PC-3 (cell line): ENCODE measurements at regions not wholly inside any gene's neighbourhood (a gene's known extent, or its start where the extent isn't known, plus 50 kb on each side); places are given as distances from the start of the nearest gene placed in this dataset.

Source experiments
- ATAC-seq: fragments of 200-7000 bp; cut with Tn5 transposase; 2 replicates; pipeline ENCODE4 v1.9.1; 2020; ENCODE audit warnings: mild to moderate bottlenecking, moderate library complexity
- BruUV-seq: library from RNA; stranded (reverse); fragments of 400-500 nt; replicated peaks from 2 replicates; lab custom pipeline; 2021; lab: Mats Ljungman, UMichigan
- CTCF ChIA-PET: fragments of 300-600 bp; sonication (Branson Sonifier 250); formaldehyde crosslinking; loops from one replicate; lab custom pipeline; 2022; ENCODE audit warnings: antibody characterized with exemption; lab: Charles Lee
- POLR2A ChIA-PET: fragments of 300-600 bp; sonication (Branson Sonifier 250); formaldehyde crosslinking; loops from one replicate; lab custom pipeline; 2022; ENCODE audit warnings: antibody characterized with exemption; ENCODE audit not compliant: unreplicated experiment; lab: Charles Lee
- DNase-seq: peaks from one replicate; pipeline ENCODE4 v3.0.0-alpha.2; 2015
- H2AFZ ChIP-seq: fragments of 300-600 bp; sonication (generic); 2 replicates; pipeline ENCODE4 v1.6.0; 2016; ENCODE audit warnings: antibody characterized with exemption, low read length
- H3F3A ChIP-seq: fragments of 300-600 bp; sonication (generic); one replicate; pipeline ENCODE4 v1.6.0; 2017; ENCODE audit warnings: antibody characterized with exemption, low read length, control low read depth, mild to moderate bottlenecking; ENCODE audit not compliant: unreplicated experiment
- H3K27ac ChIP-seq: fragments of 300-600 bp; sonication (generic); 2 replicates; pipeline ENCODE4 v1.5.1; 2016; ENCODE audit warnings: mild to moderate bottlenecking, low read length
- H3K27me3 ChIP-seq: fragments of 300-600 bp; sonication (generic); 2 replicates; pipeline ENCODE4 v1.6.1; 2016; ENCODE audit warnings: low read length, mixed read lengths
- H3K36me3 ChIP-seq: fragments of 300-600 bp; sonication (generic); 2 replicates; pipeline ENCODE4 v1.6.1; 2016; ENCODE audit warnings: low read depth, mixed run types, low read length, mixed read lengths
- H3K4me1 ChIP-seq: fragments of 300-600 bp; sonication (generic); 2 replicates; pipeline ENCODE4 v1.5.1; 2016; ENCODE audit warnings: low read length; ENCODE audit not compliant: insufficient read depth
- H3K4me2 ChIP-seq: fragments of 300-600 bp; sonication (generic); 2 replicates; pipeline ENCODE4 v1.6.0; 2016; ENCODE audit warnings: low read length
- H3K4me3 ChIP-seq: fragments of 300-600 bp; sonication (generic); 2 replicates; pipeline ENCODE4 v1.5.1; 2016; ENCODE audit warnings: mild to moderate bottlenecking, low read length, mixed read lengths
- H3K79me2 ChIP-seq: fragments of 300-600 bp; sonication (generic); 2 replicates; pipeline ENCODE4 v1.6.1; 2017; ENCODE audit warnings: low read length, mixed read lengths
- H3K9ac ChIP-seq: fragments of 300-600 bp; sonication (generic); 2 replicates; pipeline ENCODE4 v1.6.0; 2016; ENCODE audit warnings: mild to moderate bottlenecking, low read length
- H3K9me2 ChIP-seq: fragments of 300-600 bp; sonication (generic); replicated peaks from 2 replicates; pipeline ENCODE4 v1.6.1; 2016; ENCODE audit warnings: mixed run types, low read length, mixed read lengths
- H3K9me3 ChIP-seq: fragments of 300-600 bp; sonication (generic); 2 replicates; pipeline ENCODE4 v1.6.1; 2016; ENCODE audit warnings: low read length, mixed read lengths
- H4K20me1 ChIP-seq: fragments of 300-600 bp; sonication (generic); 2 replicates; pipeline ENCODE4 v1.6.1; 2016; ENCODE audit warnings: low read length, mixed read lengths
- CTCF ChIP-seq: fragments of 300-600 bp; sonication (generic); conservative IDR thresholded peaks from 2 replicates; pipeline ENCODE4 v1.5.1; 2017; ENCODE audit warnings: antibody characterized with exemption, low read depth, mild to moderate bottlenecking, low read length
- EZH2 ChIP-seq: fragments of 300-600 bp; sonication (generic); IDR thresholded peaks from one replicate; pipeline ENCODE4 v1.6.1; 2017; ENCODE audit warnings: antibody characterized with exemption, mild to moderate bottlenecking, low read length; ENCODE audit not compliant: unreplicated experiment
- EZH2phosphoT487 ChIP-seq: fragments of 300-600 bp; sonication (generic); IDR thresholded peaks from 2 replicates; pipeline ENCODE4 v1.6.1; 2018; ENCODE audit warnings: mild to moderate bottlenecking, antibody characterized with exemption, low read length, borderline replicate concordance
- intact Hi-C: fragments of 100-400 bp; cut with micrococcal nuclease; formaldehyde crosslinking; loops from 2 replicates; pipeline ENCODE4 v1.9.0; 2023

GRCh38 chr11:116582571-116582970 lies 190.2 kb downstream of the BUD13 start:
- H3K4me3 ChIP-seq, result no peak overlapping the region
- POLR2A ChIA-PET, result no interaction called here
- no peaks in the 10 kb centered on the region for H3K4me1 ChIP-seq
- H3K4me2 ChIP-seq, result no peak overlapping the region
- BruUV-seq, result no TSS peak
- no peaks in the 10 kb centered on the region for H3K9me3 ChIP-seq
- H2AFZ ChIP-seq, result no peak overlapping the region
- DNase-seq, result no peak
- no peaks in the 10 kb centered on the region for H3K36me3 ChIP-seq
- H3K9me2 ChIP-seq, result no peaks in the 10 kb centered on the region
- CTCF ChIA-PET, result no interaction called here
- intact Hi-C loops, result no loop called here
- H3F3A ChIP-seq, result no peaks in the 10 kb centered on the region
- H3K27ac ChIP-seq, result no peak overlapping the region
- H3K27me3 ChIP-seq, result peaks cover 89% of the 10 kb centered on the region
- H3K79me2 ChIP-seq, result no peaks in the 10 kb centered on the region
- TF ChIP-seq EZH2phosphoT487 (no peak), CTCF (no peak), EZH2 (no peak)
- ATAC-seq, result no peak
- no peak overlapping the region for H3K9ac ChIP-seq
- no peaks in the 10 kb centered on the region for H4K20me1 ChIP-seq

- CTCF ChIA-PET, result no interaction called here
- no TSS peak for BruUV-seq
- H3K4me3 ChIP-seq, result no peak overlapping the region
These were observed 191.4 kb downstream of the BUD13 start for GRCh38 chr11:116581349-116581748.

More at GRCh38 chr11:116581349-116581748, 191.4 kb downstream of the BUD13 start:
- H2AFZ ChIP-seq, result no peak overlapping the region
- no peaks in the 10 kb centered on the region for H3K9me2 ChIP-seq
- H3K27me3 ChIP-seq, result peaks cover 88% of the 10 kb centered on the region
- no peaks in the 10 kb centered on the region for H3K4me1 ChIP-seq
- H3K79me2 ChIP-seq, result no peaks in the 10 kb centered on the region
- POLR2A ChIA-PET, result no interaction called here
- no peaks in the 10 kb centered on the region for H3F3A ChIP-seq
- DNase-seq (no peak), ATAC-seq (no peak)
- no peak overlapping the region for H3K27ac ChIP-seq
- no peak overlapping the region for H3K9ac ChIP-seq
- no peaks in the 10 kb centered on the region for H3K36me3 ChIP-seq
- intact Hi-C loops, result no loop called here
- no peaks in the 10 kb centered on the region for H4K20me1 ChIP-seq
- TF ChIP-seq EZH2phosphoT487 (no peak), EZH2 (no peak), CTCF (no peak)
- no peak overlapping the region for H3K4me2 ChIP-seq
- H3K9me3 ChIP-seq, result no peaks in the 10 kb centered on the region
